Mammary epithelial cell (primary cell): ENCODE measurements at regions not wholly inside any gene's neighbourhood (a gene's known extent, or its start where the extent isn't known, plus 50 kb on each side); places are given as distances from the start of the nearest gene placed in this dataset.

Source experiments
- CTCF ChIP-seq, 2 donors: IDR thresholded peaks in 1 of 2; conservative IDR thresholded peaks in 1 of 2; 2 replicates each; pipeline ENCODE4 v1.5.1; 2011 to 2012; ENCODE audit warnings: inconsistent platforms in 2 of 2, low read length in 2 of 2, mild to moderate bottlenecking in 2 of 2, control low read depth in 1 of 2, low read depth in 1 of 2; ENCODE audit not compliant: insufficient read depth in 1 of 2; ENCODE audit errors: extremely low read depth in 1 of 2
- EZH2 ChIP-seq: IDR thresholded peaks from 2 replicates; pipeline ENCODE4 v1.6.1; 2012; ENCODE audit warnings: low read length, inconsistent platforms, borderline replicate concordance

DNA sequence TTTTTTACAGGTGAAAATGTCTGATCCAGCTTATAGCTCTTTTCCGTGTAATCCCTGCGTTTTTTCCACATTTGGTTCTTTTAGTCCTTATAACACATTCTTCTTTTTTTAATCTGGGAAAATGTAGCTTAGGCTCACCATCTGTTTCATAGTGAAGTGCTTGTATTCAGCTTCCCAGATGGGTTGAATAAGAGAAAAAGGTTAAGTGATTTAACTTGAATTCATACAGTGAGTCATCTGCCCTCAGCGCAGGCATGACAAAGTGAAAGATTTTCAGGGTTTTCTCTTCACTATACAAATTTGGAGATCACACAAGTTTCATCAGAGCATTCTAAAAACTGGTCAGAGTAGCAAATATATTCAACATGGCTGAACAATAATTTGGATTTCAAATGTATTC, 224.8 kb downstream of the SPRY2 start:
- TF ChIP-seq EZH2 (no peak), CTCF (conservative IDR thresholded peaks at IDR 0.05 in 1 of 2, IDR thresholded peaks at IDR 0.05 in 1 of 2; ENCODE audit: extremely low read depth in 1 of 2, insufficient read depth in 1 of 2, low read depth in 1 of 2, low read length in 2 of 2) (no peak)
